ENCODE measurements at regions not wholly inside any gene's neighbourhood (a gene's known extent, or its start where the extent isn't known, plus 50 kb on each side); places are given as distances from the start of the nearest gene placed in this dataset.
"Not testable (repeated sequence)": the region's sequence is repeated elsewhere in the genome, so short reads cannot be mapped to it uniquely, and the experiment has no call there.

DNA sequence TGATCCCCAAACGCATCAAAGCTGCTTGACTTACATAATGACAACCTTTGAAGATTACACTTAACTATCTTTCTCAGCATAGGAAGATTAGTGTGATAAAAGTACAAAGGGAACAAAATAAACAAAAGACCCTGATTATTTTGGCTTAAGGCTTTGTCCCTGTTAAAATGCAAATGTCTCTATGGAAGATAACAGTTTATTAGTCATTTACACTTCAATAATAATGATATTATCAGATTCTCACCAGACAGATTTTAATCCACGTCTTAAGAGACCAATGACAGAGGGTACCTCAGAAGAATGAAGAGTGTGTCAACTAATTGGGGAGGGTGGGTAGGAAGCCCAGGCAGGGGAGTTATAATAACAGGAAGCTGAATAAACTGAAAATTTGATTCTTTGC is 510.4 kb upstream of the PTBP2 start:
- H3K4me3 ChIP-seq (ENCODE audit: low read depth, low read length): no peak overlapping the region
- TF ChIP-seq, protein P1, sequence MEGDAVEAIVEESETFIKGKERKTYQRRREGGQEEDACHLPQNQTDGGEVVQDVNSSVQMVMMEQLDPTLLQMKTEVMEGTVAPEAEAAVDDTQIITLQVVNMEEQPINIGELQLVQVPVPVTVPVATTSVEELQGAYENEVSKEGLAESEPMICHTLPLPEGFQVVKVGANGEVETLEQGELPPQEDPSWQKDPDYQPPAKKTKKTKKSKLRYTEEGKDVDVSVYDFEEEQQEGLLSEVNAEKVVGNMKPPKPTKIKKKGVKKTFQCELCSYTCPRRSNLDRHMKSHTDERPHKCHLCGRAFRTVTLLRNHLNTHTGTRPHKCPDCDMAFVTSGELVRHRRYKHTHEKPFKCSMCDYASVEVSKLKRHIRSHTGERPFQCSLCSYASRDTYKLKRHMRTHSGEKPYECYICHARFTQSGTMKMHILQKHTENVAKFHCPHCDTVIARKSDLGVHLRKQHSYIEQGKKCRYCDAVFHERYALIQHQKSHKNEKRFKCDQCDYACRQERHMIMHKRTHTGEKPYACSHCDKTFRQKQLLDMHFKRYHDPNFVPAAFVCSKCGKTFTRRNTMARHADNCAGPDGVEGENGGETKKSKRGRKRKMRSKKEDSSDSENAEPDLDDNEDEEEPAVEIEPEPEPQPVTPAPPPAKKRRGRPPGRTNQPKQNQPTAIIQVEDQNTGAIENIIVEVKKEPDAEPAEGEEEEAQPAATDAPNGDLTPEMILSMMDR (IDR thresholded peaks at IDR 0.05; ENCODE audit: low read depth, low read length): no peak

DNA sequence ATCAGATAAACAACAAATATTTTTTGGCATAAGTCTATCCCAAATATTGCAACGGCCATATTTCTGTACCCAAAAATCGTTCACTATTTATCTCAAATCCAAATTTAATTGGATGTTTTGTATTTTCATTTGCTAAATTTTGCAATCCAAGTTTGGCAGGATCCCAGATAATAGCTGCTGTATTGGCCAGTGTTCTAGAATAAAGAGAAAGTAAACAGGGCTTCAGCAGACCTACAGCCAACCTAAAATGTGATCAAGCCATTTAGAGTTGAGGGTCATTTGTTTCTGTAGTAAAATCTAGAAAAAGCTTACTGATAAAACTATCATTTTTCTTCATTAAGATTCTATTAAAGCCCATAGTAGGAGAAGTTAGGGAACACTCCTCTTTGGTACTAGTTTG is 506.6 kb upstream of the PTBP2 start:
- no peak overlapping the region for H3K4me3 ChIP-seq (ENCODE audit: low read depth, low read length)
- TF ChIP-seq, protein P1 (IDR thresholded peaks at IDR 0.05; ENCODE audit: low read depth, low read length): no peak

- H3K4me3 ChIP-seq (ENCODE audit: low read depth, low read length): no peak overlapping the region
- TF ChIP-seq, protein P1 (IDR thresholded peaks at IDR 0.05; ENCODE audit: low read depth, low read length): no peak
Observed at GRCh38 chr1:96220651-96221050, 500.9 kb upstream of the PTBP2 start.

GRCh38 chr1:96222701-96223100 is 498.9 kb upstream of the PTBP2 start:
- no peak overlapping the region for H3K4me3 ChIP-seq (ENCODE audit: low read depth, low read length)
- TF ChIP-seq, protein P1 (IDR thresholded peaks at IDR 0.05; ENCODE audit: low read depth, low read length): no peak

- H3K4me3 ChIP-seq (ENCODE audit: low read depth, low read length): not testable (repeated sequence)
Observed at GRCh38 chr1:96224229-96224628, 497.4 kb upstream of the PTBP2 start.

- no peak overlapping the region for H3K4me3 ChIP-seq (ENCODE audit: low read depth, low read length)
Observed at GRCh38 chr1:96233422-96233821, 488.2 kb upstream of the PTBP2 start.

GRCh38 chr1:96234299-96234698 is 487.3 kb upstream of the PTBP2 start:
- no peak overlapping the region for H3K4me3 ChIP-seq (ENCODE audit: low read depth, low read length)
- TF ChIP-seq, protein P1 (IDR thresholded peaks at IDR 0.05; ENCODE audit: low read depth, low read length): no peak

More at GRCh38 chr1:96233422-96233821, 488.2 kb upstream of the PTBP2 start:
- TF ChIP-seq, protein P1 (IDR thresholded peaks at IDR 0.05; ENCODE audit: low read depth, low read length): no peak

- H3K4me3 ChIP-seq (ENCODE audit: low read depth, low read length): no peak overlapping the region
- TF ChIP-seq, protein P1 (IDR thresholded peaks at IDR 0.05; ENCODE audit: low read depth, low read length): peak; percentile 3; the same call in 1 of the 2 replicates
Observed at GRCh38 chr1:96236156-96236739, 485.3 kb upstream of the PTBP2 start.
